ENCODE measurements at regions not wholly inside any gene's neighbourhood (a gene's known extent, or its start where the extent isn't known, plus 50 kb on each side); places are given as distances from the start of the nearest gene placed in this dataset.

- peaks cover 9% of the 10 kb centered on the region for H3K27me3 Mint-ChIP-seq (ENCODE audit: low read depth)
- no peak overlapping the region for H3K4me3 Mint-ChIP-seq
- H3K36me3 Mint-ChIP-seq (ENCODE audit: low read depth), result no peaks in the 10 kb centered on the region
- no peaks in the 10 kb centered on the region for H3K9me3 Mint-ChIP-seq
- DNase-seq (ENCODE audit: low spot score), result no peak
- no peak overlapping the region for H3K27ac Mint-ChIP-seq
- no peaks in the 10 kb centered on the region for H3K4me1 Mint-ChIP-seq (ENCODE audit: low read depth)
These were observed 268.5 kb downstream of the PTPRU start for GRCh38 chr1:29504709-29505410.

GRCh38 chr1:29504196-29504595, 267.9 kb downstream of the PTPRU start:
- no peak for DNase-seq (ENCODE audit: low spot score)
- Mint-ChIP-seq H3K36me3 (ENCODE audit: low read depth) (no peaks in the 10 kb centered on the region), H3K9me3 (no peaks in the 10 kb centered on the region), H3K4me3 (no peak overlapping the region), H3K27ac (no peak overlapping the region), H3K4me1 (ENCODE audit: low read depth) (no peaks in the 10 kb centered on the region), H3K27me3 (ENCODE audit: low read depth) (peaks cover 9% of the 10 kb centered on the region)

DNA sequence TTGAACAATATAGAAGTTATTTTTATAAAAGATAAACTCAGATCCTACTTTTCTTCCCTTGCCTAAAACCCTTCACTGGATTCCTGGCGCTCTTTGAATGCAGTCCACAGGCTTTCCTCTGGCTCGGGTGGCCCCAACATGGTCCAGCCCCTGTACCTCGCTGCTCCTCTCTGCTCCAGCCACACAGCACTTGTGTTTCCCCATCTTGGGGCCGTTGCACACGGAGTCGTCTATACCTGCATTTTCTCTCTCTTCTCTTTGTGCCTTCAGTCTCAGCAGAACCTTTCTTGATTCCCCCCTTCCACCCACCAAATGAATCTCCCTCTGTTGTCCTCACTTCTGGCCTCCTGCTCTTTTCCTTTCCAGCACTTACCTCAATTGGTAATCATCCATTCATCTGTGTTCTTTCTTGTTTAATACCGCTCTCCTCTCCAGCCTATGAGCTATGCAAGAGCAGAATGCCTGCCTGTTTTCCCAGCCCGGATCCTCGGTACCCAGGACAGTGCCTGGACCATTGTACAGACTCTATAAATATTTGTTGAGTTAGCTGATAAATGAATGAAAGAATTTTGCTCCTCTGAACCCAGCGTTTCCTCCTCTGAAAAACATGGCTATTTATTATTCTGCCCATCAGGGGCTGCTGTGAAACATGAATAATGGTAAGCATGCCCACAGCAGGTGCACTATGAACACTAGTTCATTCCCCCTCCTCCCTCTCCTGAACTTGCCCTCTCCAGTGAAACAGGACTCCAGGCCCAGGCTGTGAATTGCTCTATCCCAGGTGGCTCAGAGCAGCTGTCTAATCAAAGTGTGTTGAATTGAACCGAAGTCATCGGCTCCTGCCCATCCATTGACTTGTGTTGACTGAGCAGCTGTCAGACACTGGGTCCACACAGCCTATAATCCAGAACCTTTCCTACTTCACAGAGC, 266.9 kb downstream of the PTPRU start:
- no peak for DNase-seq (ENCODE audit: low spot score)
- Mint-ChIP-seq H3K36me3 (ENCODE audit: low read depth) (no peaks in the 10 kb centered on the region), H3K27ac (no peak overlapping the region), H3K4me1 (ENCODE audit: low read depth) (no peaks in the 10 kb centered on the region), H3K27me3 (ENCODE audit: low read depth) (peaks cover 6% of the 10 kb centered on the region), H3K4me3 (no peak overlapping the region), H3K9me3 (no peaks in the 10 kb centered on the region)

DNA sequence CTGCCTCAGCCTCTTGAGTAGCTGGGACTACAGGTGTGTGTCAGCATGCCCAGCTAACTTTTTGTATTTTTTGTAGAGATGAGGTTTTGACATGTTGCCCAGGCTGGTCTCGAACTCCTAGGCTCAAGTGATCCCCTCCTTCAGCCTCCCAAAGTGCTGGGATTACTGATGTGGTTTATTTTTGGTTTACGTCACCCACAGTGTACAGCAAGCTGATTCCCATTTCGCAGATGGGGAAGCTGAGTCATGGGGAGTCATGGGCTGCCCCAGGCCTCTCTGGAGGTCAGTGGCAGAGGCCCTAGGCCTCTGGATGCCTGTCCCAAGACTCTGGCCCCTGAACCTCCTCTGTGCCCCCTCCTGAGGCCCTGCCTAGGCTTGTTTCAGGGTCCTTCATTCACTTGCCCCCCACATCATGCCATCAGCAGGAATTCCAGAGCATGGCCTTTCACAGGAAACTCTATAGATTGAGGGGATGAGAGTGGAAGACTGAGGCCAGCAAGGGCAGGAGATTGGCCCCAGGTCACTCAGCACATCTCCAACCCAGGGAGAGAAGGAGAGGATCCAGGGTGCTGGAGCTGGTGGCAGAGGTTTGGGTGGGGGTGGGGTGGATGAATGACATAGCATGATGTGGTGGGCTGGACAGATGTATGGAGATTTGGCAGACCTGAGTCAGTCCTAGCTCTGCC, 266.0 kb downstream of the PTPRU start:
- no peak for DNase-seq (ENCODE audit: low spot score)
- Mint-ChIP-seq H3K4me1 (ENCODE audit: low read depth) (no peaks in the 10 kb centered on the region), H3K27me3 (ENCODE audit: low read depth) (peaks cover 4% of the 10 kb centered on the region), H3K4me3 (no peak overlapping the region), H3K36me3 (ENCODE audit: low read depth) (no peaks in the 10 kb centered on the region), H3K27ac (no peak overlapping the region), H3K9me3 (no peaks in the 10 kb centered on the region)

DNA sequence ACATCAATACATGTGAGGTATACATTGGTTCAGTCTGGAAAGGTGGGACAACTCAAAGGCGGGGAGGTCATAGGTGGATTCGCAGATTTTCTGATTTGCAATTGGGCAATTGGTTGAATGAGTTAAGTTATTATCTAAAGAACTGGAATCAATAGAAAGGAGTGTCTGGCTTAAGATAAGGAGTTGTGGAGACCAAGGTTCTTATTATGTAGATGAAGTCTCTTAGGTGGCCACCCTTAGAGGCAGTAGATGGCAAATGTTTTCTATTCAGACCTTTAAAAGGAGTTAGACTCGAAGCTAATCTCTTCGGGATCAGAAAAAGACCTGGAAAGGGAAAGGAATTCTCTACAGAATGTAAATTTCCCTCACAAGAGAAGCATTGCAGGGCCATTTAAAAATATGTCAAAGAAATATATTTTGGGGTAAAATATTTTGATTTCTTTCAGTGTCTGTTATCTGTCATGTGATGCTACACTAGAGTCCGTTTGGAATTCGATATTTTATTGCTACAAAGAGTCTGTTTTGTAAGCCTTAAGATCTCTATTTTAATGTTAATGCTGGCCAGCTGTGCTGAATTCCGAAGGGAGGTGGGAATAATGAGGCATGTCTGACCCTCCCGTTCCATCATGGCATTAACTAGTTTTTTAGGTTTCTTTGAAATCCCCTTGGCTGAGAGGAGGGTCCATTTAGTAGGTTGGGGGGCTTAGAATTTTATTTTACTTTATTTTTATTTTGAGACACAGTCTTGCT, 265.1 kb downstream of the PTPRU start:
- peaks cover 4% of the 10 kb centered on the region for H3K27me3 Mint-ChIP-seq (ENCODE audit: low read depth)
- H3K4me1 Mint-ChIP-seq (ENCODE audit: low read depth), result no peaks in the 10 kb centered on the region
- DNase-seq (ENCODE audit: low spot score), result no peak
- H3K4me3 Mint-ChIP-seq, result no peak overlapping the region
- no peaks in the 10 kb centered on the region for H3K36me3 Mint-ChIP-seq (ENCODE audit: low read depth)
- no peak overlapping the region for H3K27ac Mint-ChIP-seq
- no peaks in the 10 kb centered on the region for H3K9me3 Mint-ChIP-seq

- no peak for DNase-seq (ENCODE audit: low spot score)
- H3K4me3 Mint-ChIP-seq, result no peak overlapping the region
- no peaks in the 10 kb centered on the region for H3K36me3 Mint-ChIP-seq (ENCODE audit: low read depth)
- no peaks in the 10 kb centered on the region for H3K9me3 Mint-ChIP-seq
- peaks cover 4% of the 10 kb centered on the region for H3K27me3 Mint-ChIP-seq (ENCODE audit: low read depth)
- H3K4me1 Mint-ChIP-seq (ENCODE audit: low read depth), result no peaks in the 10 kb centered on the region
- H3K27ac Mint-ChIP-seq, result no peak overlapping the region
These were observed 264.3 kb downstream of the PTPRU start for GRCh38 chr1:29500651-29501050.

GRCh38 chr1:29500041-29500440, 263.7 kb downstream of the PTPRU start:
- no peaks in the 10 kb centered on the region for H3K36me3 Mint-ChIP-seq (ENCODE audit: low read depth)
- peaks cover 4% of the 10 kb centered on the region for H3K27me3 Mint-ChIP-seq (ENCODE audit: low read depth)
- H3K9me3 Mint-ChIP-seq, result no peaks in the 10 kb centered on the region
- no peaks in the 10 kb centered on the region for H3K4me1 Mint-ChIP-seq (ENCODE audit: low read depth)
- H3K27ac Mint-ChIP-seq, result no peak overlapping the region
- H3K4me3 Mint-ChIP-seq, result no peak overlapping the region
- no peak for DNase-seq (ENCODE audit: low spot score)

GRCh38 chr1:29499104-29499650, 262.9 kb downstream of the PTPRU start:
- no peaks in the 10 kb centered on the region for H3K36me3 Mint-ChIP-seq (ENCODE audit: low read depth)
- H3K27ac Mint-ChIP-seq, result no peak overlapping the region
- DNase-seq (ENCODE audit: low spot score), result no peak
- peaks cover 4% of the 10 kb centered on the region for H3K27me3 Mint-ChIP-seq (ENCODE audit: low read depth)
- H3K4me3 Mint-ChIP-seq, result no peak overlapping the region
- H3K4me1 Mint-ChIP-seq (ENCODE audit: low read depth), result no peaks in the 10 kb centered on the region
- no peaks in the 10 kb centered on the region for H3K9me3 Mint-ChIP-seq

DNA sequence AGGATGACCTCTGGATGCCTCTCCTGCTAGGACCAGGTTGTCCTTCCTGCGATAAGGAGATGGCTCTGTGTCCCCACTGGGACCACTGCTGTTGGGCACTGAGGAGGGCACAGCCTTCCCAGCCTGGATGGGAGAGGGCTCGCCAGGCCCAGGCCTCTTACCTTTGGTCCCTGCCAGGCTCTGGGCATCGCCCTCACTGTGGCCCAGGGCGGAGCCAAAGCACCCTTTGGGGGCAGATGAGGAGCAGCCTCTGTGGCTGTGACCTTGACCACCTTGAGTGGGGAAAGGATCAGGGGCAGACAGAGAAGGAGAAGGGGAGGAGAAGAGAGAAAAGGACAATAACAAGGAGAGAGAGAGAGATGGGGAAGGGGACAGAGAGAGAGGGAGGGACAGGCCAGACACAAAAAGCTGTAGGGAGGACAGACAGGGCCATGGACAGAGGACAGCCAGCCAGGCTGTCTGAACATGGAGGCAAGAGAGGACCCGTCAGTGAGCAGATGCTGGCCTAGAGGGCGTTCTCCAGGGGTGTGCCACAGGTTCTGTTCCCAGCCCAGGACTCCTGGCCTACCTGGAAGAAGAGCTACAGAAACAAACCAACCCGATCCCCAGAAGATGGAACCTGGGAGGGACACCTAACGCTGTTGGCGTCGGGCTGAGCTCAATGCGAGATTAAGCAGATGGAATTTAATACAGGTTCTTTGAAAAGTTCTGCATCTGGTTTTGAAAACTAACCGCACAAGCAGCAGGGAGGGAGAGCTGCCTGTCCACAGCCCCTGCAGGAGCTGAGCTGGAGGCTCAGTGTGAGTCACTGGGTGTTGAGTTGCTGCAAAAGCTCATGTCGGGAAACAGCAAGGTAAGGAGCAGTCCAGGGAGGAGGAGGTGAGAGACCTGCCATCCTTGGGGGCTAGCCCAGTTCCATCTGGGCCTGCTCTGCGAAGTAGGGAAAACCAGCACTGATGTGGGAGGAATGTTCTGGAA, 262.1 kb downstream of the PTPRU start:
- Mint-ChIP-seq H3K27me3 (ENCODE audit: low read depth) (peaks cover 2% of the 10 kb centered on the region), H3K27ac (no peak overlapping the region), H3K9me3 (no peaks in the 10 kb centered on the region), H3K36me3 (ENCODE audit: low read depth) (no peaks in the 10 kb centered on the region), H3K4me1 (ENCODE audit: low read depth) (no peaks in the 10 kb centered on the region), H3K4me3 (no peak overlapping the region)
- DNase-seq (ENCODE audit: low spot score), result no peak

DNA sequence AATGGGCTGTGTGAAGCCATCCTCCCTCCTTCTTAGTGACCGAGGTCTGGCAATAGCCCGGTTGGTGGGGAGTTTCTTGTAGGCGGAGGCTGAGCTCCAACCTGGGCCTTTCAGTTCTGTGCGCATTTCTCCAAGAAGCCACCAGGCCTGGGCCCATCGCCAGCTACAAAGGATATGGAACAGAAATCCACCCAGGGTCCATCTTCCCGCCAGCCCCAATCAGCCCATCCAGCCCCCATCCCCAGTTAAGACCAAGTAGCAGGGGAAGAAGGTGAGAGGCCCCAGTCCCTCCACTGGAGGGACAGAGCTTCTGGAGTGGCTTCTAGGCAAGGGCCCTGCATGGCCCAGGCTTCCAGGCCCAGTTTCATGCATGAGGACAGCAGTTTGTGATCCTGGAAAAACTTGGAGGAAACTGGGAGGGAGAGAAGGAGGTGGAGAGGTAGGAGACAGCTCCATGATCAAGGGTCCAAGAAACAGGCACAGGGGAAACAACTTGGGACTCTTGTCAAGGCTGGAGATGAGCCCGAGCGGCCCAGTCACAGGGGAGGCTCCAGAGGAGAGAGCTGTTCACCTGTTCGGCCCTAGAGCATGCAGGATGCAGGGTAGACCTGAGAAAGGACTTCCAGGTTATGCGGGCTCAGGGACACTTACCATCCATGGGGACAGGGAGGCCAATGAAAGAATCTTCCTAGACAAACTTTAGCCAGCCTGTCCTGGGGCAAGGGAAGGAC, 261.2 kb downstream of the PTPRU start:
- DNase-seq (ENCODE audit: low spot score), result no peak
- H3K27me3 Mint-ChIP-seq (ENCODE audit: low read depth), result peaks cover 2% of the 10 kb centered on the region
- no peaks in the 10 kb centered on the region for H3K36me3 Mint-ChIP-seq (ENCODE audit: low read depth)
- H3K4me3 Mint-ChIP-seq, result no peak overlapping the region
- no peaks in the 10 kb centered on the region for H3K9me3 Mint-ChIP-seq
- no peaks in the 10 kb centered on the region for H3K4me1 Mint-ChIP-seq (ENCODE audit: low read depth)
- H3K27ac Mint-ChIP-seq, result no peak overlapping the region

DNA sequence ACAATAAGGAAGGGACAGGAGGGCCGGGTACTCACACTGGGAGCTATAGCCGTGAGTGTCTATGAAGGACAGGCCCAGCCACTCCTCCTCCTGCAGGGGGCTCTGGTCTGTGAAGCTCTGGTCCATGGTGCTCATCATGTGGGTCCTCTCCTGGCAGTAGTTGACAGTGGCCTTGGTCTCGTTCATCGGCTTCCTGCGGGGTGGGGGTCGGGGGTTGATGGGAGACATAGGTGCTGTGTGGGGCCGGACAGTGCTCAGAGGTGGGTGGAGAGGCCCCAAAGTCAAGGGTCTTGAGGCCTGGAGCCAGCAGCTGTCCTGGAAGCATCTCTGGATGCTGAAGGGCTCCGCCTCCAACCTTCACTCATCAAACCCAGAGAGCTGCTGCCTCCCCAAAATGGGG, 260.4 kb downstream of the PTPRU start:
- Mint-ChIP-seq H3K27me3 (ENCODE audit: low read depth) (peaks cover 2% of the 10 kb centered on the region), H3K4me1 (ENCODE audit: low read depth) (no peaks in the 10 kb centered on the region), H3K27ac (no peak overlapping the region), H3K36me3 (ENCODE audit: low read depth) (no peaks in the 10 kb centered on the region), H3K9me3 (no peaks in the 10 kb centered on the region), H3K4me3 (no peak overlapping the region)
- no peak for DNase-seq (ENCODE audit: low spot score)
